Limb (tissue), 2 donors: ENCODE measurements at regions not wholly inside any gene's neighbourhood (a gene's known extent, or its start where the extent isn't known, plus 50 kb on each side); places are given as distances from the start of the nearest gene placed in this dataset.

Source experiments
- DNase-seq, 2 donors: peaks; one replicate each; pipeline ENCODE4 v3.0.0-alpha.2; 2016; ENCODE audit errors: extremely low spot score in 2 of 2

GRCh38 chr6:94548201-94548600 lies 1029.1 kb upstream of the MANEA start:
- DNase-seq, result no peak

- no peak for DNase-seq
Measured at GRCh38 chr6:94535798-94536197, 1041.5 kb upstream of the MANEA start.

- DNase-seq, result no peak
Measured at GRCh38 chr6:94511502-94512088, 1065.7 kb upstream of the MANEA start.

- DNase-seq, result no peak
Measured at GRCh38 chr6:94510877-94511276, 1066.5 kb upstream of the MANEA start.

- no peak for DNase-seq
Measured at GRCh38 chr6:94501516-94501915, 1075.8 kb upstream of the MANEA start.

GRCh38 chr6:94498099-94498498 lies 1078.7 kb upstream of the EPHA7 start:
- no peak for DNase-seq

GRCh38 chr6:94494500-94494899 lies 1075.1 kb upstream of the EPHA7 start:
- DNase-seq, result no peak

- DNase-seq, result no peak
Measured at GRCh38 chr6:94487371-94487770, 1068.0 kb upstream of the EPHA7 start.

GRCh38 chr6:94478133-94479005 lies 1059.0 kb upstream of the EPHA7 start:
- DNase-seq, result no peak

GRCh38 chr6:94468830-94469229 lies 1049.5 kb upstream of the EPHA7 start:
- no peak for DNase-seq

GRCh38 chr6:94464018-94464510 lies 1044.7 kb upstream of the EPHA7 start:
- no peak for DNase-seq

GRCh38 chr6:94463306-94463705 lies 1043.9 kb upstream of the EPHA7 start:
- no peak for DNase-seq

- DNase-seq, result no peak
Measured at GRCh38 chr6:94462231-94462630, 1042.9 kb upstream of the EPHA7 start.

GRCh38 chr6:94456266-94456665 lies 1036.9 kb upstream of the EPHA7 start:
- no peak for DNase-seq

- DNase-seq, result no peak
Measured at GRCh38 chr6:94454231-94454630, 1034.9 kb upstream of the EPHA7 start.

- no peak for DNase-seq
Measured at GRCh38 chr6:94446120-94446519, 1026.8 kb upstream of the EPHA7 start.

GRCh38 chr6:94443701-94444100 lies 1024.3 kb upstream of the EPHA7 start:
- no peak for DNase-seq

GRCh38 chr6:94424692-94425091 lies 1005.3 kb upstream of the EPHA7 start:
- DNase-seq, result no peak

- no peak for DNase-seq
Measured at GRCh38 chr6:94417363-94417762, 998.0 kb upstream of the EPHA7 start.

GRCh38 chr6:94414041-94414440 lies 994.7 kb upstream of the EPHA7 start:
- no peak for DNase-seq

- DNase-seq, result no peak
Measured at GRCh38 chr6:94401311-94401710, 982.0 kb upstream of the EPHA7 start.

- DNase-seq, result no peak
Measured at GRCh38 chr6:94394822-94395221, 975.5 kb upstream of the EPHA7 start.

- DNase-seq, result no peak
Measured at GRCh38 chr6:94389218-94389617, 969.9 kb upstream of the EPHA7 start.
